CD4-positive, alpha-beta memory T cell (primary cell): ENCODE measurements at regions not wholly inside any gene's neighbourhood (a gene's known extent, or its start where the extent isn't known, plus 50 kb on each side); places are given as distances from the start of the nearest gene placed in this dataset.

Experiments
- CTCF ChIA-PET: fragments of 350-600 bp; sonication (Branson Sonifier 250); formaldehyde crosslinking; loops from one replicate; lab custom pipeline; 2021; ENCODE audit warnings: inconsistent platforms; ENCODE audit not compliant: partially characterized antibody; lab: Charles Lee
- POLR2A ChIA-PET: fragments of 350-600 bp; sonication (Branson Sonifier 250); formaldehyde crosslinking; loops from one replicate; lab custom pipeline; 2021; ENCODE audit not compliant: partially characterized antibody; lab: Charles Lee
- DNase-seq, 5 donors: peaks; one replicate each; pipeline versions ENCODE4 v3.0.0 to v3.0.0-alpha.2; 2020 to 2022; ENCODE audit warnings: mixed read lengths in 1 of 5
- H3K27ac ChIP-seq: one replicate; pipeline ENCODE4 v1.7.0; 2013; ENCODE audit warnings: low read depth, low read length
- H3K27me3 ChIP-seq: 2 replicates; pipeline ENCODE4 v1.7.0; 2013; ENCODE audit warnings: mild to moderate bottlenecking, low read length, moderate library complexity; ENCODE audit not compliant: insufficient read depth
- H3K36me3 ChIP-seq: 2 replicates; pipeline ENCODE4 v1.7.0; 2013; ENCODE audit warnings: mild to moderate bottlenecking, low read length, moderate library complexity; ENCODE audit not compliant: insufficient read depth
- H3K4me1 ChIP-seq: 2 replicates; pipeline ENCODE4 v1.7.0; 2013; ENCODE audit warnings: mild to moderate bottlenecking, low read length, moderate library complexity; ENCODE audit not compliant: insufficient read depth
- H3K4me3 ChIP-seq, 2 donors: one replicate each; pipeline ENCODE4 v1.7.0; 2013; ENCODE audit warnings: low read length in 2 of 2, mild to moderate bottlenecking in 1 of 2
- H3K9me3 ChIP-seq, 2 donors: one replicate each; pipeline ENCODE4 v1.7.0; 2013; ENCODE audit warnings: low read length in 2 of 2, control low read depth in 1 of 2; ENCODE audit not compliant: control insufficient read depth in 1 of 2
- H3K27ac Mint-ChIP-seq, 7 donors: one replicate each; pipeline ENCODE4 v1.8.0; 2020 to 2021; ENCODE audit warnings: mixed read lengths in 7 of 7, mild to moderate bottlenecking in 6 of 7, inconsistent platforms in 3 of 7, moderate library complexity in 3 of 7
- H3K27me3 Mint-ChIP-seq, 2 donors: one replicate each; pipeline ENCODE4 v1.8.0; 2020 to 2021; ENCODE audit warnings: mixed read lengths in 2 of 2
- H3K36me3 Mint-ChIP-seq, 2 donors: one replicate each; pipeline ENCODE4 v1.8.0; 2020 to 2021; ENCODE audit warnings: mixed read lengths in 2 of 2, inconsistent platforms in 1 of 2, mild to moderate bottlenecking in 1 of 2
- H3K4me1 Mint-ChIP-seq, 4 donors: one replicate each; pipeline ENCODE4 v1.8.0; 2020 to 2021; ENCODE audit warnings: mixed read lengths in 4 of 4, mild to moderate bottlenecking in 1 of 4
- H3K4me3 Mint-ChIP-seq, 8 donors: one replicate each; pipeline ENCODE4 v1.8.0; 2020 to 2021; ENCODE audit warnings: mixed read lengths in 8 of 8, mild to moderate bottlenecking in 7 of 8, moderate library complexity in 6 of 8, inconsistent platforms in 3 of 8
- H3K9me3 Mint-ChIP-seq, 8 donors: one replicate each; pipeline ENCODE4 v1.8.0; 2020 to 2021; ENCODE audit warnings: mixed read lengths in 8 of 8, mild to moderate bottlenecking in 5 of 8, inconsistent platforms in 3 of 8, moderate library complexity in 1 of 8
- intact Hi-C: fragments of 100-400 bp; cut with micrococcal nuclease; formaldehyde crosslinking; loops from one replicate; pipeline ENCODE4 v1.15.1; 2023

DNA sequence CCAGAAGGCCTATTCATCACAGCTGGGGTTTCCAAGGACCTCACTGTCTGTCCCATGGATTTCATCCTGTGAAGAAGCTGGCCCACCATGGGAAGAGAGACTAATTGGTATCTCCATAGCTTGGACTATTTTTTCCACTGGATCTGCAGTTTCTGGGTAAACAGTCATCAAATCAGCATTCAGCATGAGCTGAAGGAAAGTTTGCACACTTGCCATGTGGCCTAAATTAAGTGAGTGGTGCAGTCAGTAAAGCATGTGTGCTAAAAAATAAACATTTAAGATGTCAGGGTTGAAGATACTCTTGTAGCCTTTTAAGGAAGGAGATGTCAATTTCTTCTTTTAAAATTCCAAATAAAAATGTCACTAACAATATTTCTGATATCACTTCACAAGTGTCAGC lies 381.1 kb upstream of the ZMIZ1 start:
- Mint-ChIP-seq H3K9me3 (peaks cover 0 to 2% (median 0%) of the 10 kb centered on the region in 8 donors), H3K4me3 (no peak overlapping the region), H3K4me1 (no peaks in the 10 kb centered on the region), H3K27ac (no peak overlapping the region), H3K36me3 (no peaks in the 10 kb centered on the region), H3K27me3 (peaks cover 7 to 15% of the 10 kb centered on the region in 2 donors)
- POLR2A ChIA-PET: no interaction called here
- CTCF ChIA-PET: no interaction called here
- no peak overlapping the region for H3K27ac ChIP-seq
- no peak for DNase-seq
- H3K4me1 ChIP-seq: no peaks in the 10 kb centered on the region
- H3K36me3 ChIP-seq: no peaks in the 10 kb centered on the region
- H3K9me3 ChIP-seq: no peaks in the 10 kb centered on the region
- intact Hi-C loops: no loop called here
- H3K27me3 ChIP-seq: no peaks in the 10 kb centered on the region
- H3K4me3 ChIP-seq: no peak overlapping the region

- Mint-ChIP-seq H3K27ac (peak overlapping the region in 1 of 7 donors; percentile 13), H3K36me3 (no peaks in the 10 kb centered on the region), H3K4me3 (no peak overlapping the region), H3K27me3 (peaks cover 7 to 13% of the 10 kb centered on the region in 2 donors), H3K4me1 (no peaks in the 10 kb centered on the region), H3K9me3 (no peaks in the 10 kb centered on the region)
- H3K4me3 ChIP-seq: no peak overlapping the region
- no peak overlapping the region for H3K27ac ChIP-seq
- H3K36me3 ChIP-seq: no peaks in the 10 kb centered on the region
- ChIA-PET POLR2A (no interaction called here), CTCF (no interaction called here)
- no peak for DNase-seq
- no peaks in the 10 kb centered on the region for H3K27me3 ChIP-seq
- H3K9me3 ChIP-seq: no peaks in the 10 kb centered on the region
- no peaks in the 10 kb centered on the region for H3K4me1 ChIP-seq
- intact Hi-C loops: no loop called here
Observed at GRCh38 chr10:78688230-78688900, 380.4 kb upstream of the ZMIZ1 start.

DNA sequence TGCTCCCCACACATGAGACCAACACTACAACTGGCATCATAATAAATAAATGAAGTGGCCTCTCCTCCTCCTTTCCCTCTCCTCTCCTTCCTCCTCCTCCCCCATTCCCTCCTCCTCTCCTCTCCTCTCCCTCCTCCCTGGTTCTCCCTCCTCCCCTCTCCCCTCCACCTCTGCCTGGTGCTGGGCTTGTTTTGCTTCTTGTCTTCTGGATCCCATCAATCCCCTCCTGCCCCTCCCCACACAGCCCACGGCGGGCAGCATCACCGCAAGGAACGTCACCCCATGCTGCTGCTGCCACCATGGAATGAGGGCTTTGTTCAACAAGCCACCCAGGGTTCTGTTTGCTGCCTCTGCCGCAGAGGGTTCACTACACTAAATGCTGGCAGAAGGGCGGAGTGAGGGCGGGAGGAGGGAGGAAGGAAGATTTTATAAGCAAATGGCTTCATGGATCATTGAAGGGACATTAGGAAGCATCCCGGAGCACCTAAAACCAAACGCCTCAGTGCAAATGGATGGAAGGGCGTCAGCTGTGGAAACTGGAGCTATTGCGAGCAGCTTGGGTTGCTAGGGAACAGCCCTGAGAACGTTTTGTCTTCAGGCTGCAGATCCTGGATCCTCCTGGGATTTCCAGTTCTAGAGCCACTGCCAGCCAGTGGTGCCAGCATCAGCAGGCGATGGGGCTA lies 379.7 kb upstream of the ZMIZ1 start:
- Mint-ChIP-seq H3K27ac (no peak overlapping the region), H3K27me3 (peaks cover 4 to 7% of the 10 kb centered on the region in 2 donors), H3K4me3 (no peak overlapping the region), H3K36me3 (no peaks in the 10 kb centered on the region), H3K9me3 (no peaks in the 10 kb centered on the region), H3K4me1 (no peaks in the 10 kb centered on the region)
- intact Hi-C loops: no loop called here
- no peak overlapping the region for H3K4me3 ChIP-seq
- no peaks in the 10 kb centered on the region for H3K9me3 ChIP-seq
- POLR2A ChIA-PET: no interaction called here
- no peaks in the 10 kb centered on the region for H3K4me1 ChIP-seq
- no peaks in the 10 kb centered on the region for H3K36me3 ChIP-seq
- H3K27ac ChIP-seq: no peak overlapping the region
- DNase-seq: no peak
- CTCF ChIA-PET: no interaction called here
- H3K27me3 ChIP-seq: no peaks in the 10 kb centered on the region

DNA sequence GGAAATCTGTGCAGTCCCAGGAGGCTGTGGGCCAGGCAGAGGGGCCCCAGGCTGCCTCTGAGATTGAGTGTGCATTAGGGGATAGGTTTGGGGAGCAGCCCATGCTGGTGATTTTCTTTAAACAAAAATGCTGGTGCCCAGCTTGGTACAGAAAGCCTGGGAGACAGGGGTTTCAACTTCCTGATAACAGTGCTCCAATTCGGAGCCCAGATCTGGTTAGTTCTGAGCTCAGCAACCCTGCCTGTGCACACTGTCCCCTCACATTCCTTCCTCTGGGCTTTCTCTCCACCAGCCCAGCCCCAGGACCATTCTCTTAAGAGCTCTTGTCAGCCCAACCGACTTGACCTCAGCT lies 379.2 kb upstream of the ZMIZ1 start:
- intact Hi-C loops: no loop called here
- ChIA-PET CTCF (no interaction called here), POLR2A (no interaction called here)
- H3K27me3 ChIP-seq: no peaks in the 10 kb centered on the region
- Mint-ChIP-seq H3K27me3 (peaks cover 2 to 5% of the 10 kb centered on the region in 2 donors), H3K4me1 (no peaks in the 10 kb centered on the region), H3K36me3 (no peaks in the 10 kb centered on the region), H3K4me3 (no peak overlapping the region), H3K9me3 (no peaks in the 10 kb centered on the region), H3K27ac (no peak overlapping the region)
- no peak for DNase-seq
- H3K4me1 ChIP-seq: no peaks in the 10 kb centered on the region
- H3K4me3 ChIP-seq: no peak overlapping the region
- no peak overlapping the region for H3K27ac ChIP-seq
- H3K36me3 ChIP-seq: no peaks in the 10 kb centered on the region
- no peaks in the 10 kb centered on the region for H3K9me3 ChIP-seq

DNA sequence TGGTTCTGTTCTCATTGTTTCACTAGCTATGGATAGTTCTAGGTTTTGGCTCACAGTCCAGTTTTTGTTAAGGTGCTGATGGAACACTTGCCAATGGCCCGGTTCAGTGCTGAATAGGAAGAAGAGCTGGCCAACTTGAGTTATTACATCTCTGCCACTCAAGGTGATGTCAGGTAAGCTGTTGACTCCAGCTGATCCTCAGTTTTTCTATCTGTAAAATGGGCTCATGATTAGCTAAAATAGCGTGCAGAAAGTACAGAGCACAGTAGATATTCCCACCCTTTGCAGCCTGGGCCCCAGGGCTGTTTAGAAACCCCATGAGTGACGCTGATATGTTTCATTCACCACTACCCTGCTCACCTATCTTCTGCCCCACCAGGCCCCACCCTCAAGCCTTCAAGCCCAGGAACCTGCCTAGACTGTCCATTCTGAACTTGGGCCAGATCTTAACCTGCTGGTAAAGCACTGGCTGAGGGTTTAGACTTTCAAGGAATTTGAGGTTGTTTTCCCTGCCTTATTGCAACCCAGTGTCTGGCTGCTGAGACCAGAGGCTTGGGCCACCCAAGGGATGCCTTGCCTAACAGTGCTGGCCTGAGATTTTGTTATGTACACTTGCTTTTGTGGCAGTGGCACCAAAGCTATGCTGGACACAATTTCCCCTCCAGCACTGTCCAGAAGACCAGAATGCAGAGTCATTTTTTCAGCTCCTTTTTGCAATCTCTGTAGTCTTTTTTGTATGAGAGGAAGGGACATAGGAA lies 378.2 kb upstream of the ZMIZ1 start:
- H3K27ac Mint-ChIP-seq: no peak overlapping the region
- Histone ChIP-seq H3K27ac (no peak overlapping the region), H3K36me3 (no peaks in the 10 kb centered on the region), H3K27me3 (no peaks in the 10 kb centered on the region), H3K9me3 (no peaks in the 10 kb centered on the region), H3K4me3 (no peak overlapping the region), H3K4me1 (no peaks in the 10 kb centered on the region)
- H3K36me3 Mint-ChIP-seq: no peaks in the 10 kb centered on the region
- CTCF ChIA-PET: no interaction called here
- H3K4me1 Mint-ChIP-seq: no peaks in the 10 kb centered on the region
- POLR2A ChIA-PET: no interaction called here
- H3K4me3 Mint-ChIP-seq: no peak overlapping the region
- DNase-seq: no peak
- H3K27me3 Mint-ChIP-seq: peaks cover 2 to 4% of the 10 kb centered on the region in 2 donors
- intact Hi-C loops: no loop called here
- no peaks in the 10 kb centered on the region for H3K9me3 Mint-ChIP-seq

DNA sequence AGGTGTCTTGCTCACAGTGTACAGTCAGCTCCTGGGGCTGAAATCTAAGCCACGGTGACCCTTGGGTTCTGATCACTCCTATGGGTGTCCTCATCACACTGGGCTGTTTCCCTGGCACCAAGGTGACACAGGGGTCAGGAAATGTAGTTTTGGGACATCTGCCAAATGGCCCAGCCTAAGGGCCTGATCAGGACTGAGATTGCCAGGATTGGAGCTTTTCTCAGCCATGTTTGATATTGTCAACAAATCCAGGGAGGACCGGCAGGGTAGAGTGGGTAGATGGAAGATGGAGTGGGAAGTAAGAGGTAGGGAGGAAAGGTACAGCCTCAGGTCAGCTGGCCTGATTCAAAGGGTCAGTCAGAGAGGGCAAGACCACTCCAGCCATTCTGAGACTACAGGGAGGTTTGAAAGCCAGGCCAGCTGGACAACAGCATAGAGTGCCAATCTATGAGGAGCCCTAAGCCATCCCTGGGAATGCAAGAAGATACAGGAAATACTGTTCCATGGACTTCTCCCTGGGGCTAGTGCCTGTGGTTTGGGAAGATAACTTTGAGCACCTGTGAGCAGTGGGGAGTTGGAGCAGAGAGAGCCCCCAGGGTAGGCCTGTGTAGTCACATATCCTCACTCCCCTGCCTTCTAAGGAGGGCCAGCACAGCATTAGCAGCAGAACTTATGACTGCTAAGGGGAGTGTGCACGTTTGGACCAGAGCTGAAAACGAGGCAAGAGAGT lies 377.3 kb upstream of the ZMIZ1 start:
- no peaks in the 10 kb centered on the region for H3K4me1 ChIP-seq
- POLR2A ChIA-PET: no interaction called here
- H3K27ac Mint-ChIP-seq: no peak overlapping the region
- H3K27me3 ChIP-seq: no peaks in the 10 kb centered on the region
- H3K36me3 Mint-ChIP-seq: no peaks in the 10 kb centered on the region
- intact Hi-C loops: no loop called here
- no peaks in the 10 kb centered on the region for H3K9me3 ChIP-seq
- H3K27me3 Mint-ChIP-seq: peaks cover 2 to 4% of the 10 kb centered on the region in 2 donors
- H3K36me3 ChIP-seq: no peaks in the 10 kb centered on the region
- CTCF ChIA-PET: no interaction called here
- no peak overlapping the region for H3K4me3 Mint-ChIP-seq
- no peak overlapping the region for H3K4me3 ChIP-seq
- no peak for DNase-seq
- H3K4me1 Mint-ChIP-seq: no peaks in the 10 kb centered on the region
- H3K9me3 Mint-ChIP-seq: no peaks in the 10 kb centered on the region
- H3K27ac ChIP-seq: no peak overlapping the region

DNA sequence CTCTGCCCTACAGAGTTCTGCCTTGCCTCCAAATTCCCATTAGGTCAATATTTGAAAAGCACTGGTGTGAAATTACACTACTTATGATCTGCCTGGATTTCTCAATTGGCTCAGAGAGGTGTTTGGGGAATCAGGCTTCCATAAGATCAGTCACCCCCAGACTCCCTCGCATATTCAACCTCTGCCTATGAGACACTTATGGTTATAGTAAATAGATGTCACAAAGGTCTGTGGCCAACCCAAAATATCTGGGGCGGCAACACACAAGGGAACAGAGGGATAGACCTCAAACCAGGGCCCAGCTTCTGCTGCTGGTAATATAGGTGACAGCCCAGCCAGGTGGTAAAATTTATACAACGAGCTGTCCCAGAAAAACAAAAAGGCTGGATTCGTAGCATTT lies 376.7 kb upstream of the ZMIZ1 start:
- no peak overlapping the region for H3K27ac ChIP-seq
- H3K36me3 Mint-ChIP-seq: no peaks in the 10 kb centered on the region
- ChIA-PET CTCF (no interaction called here), POLR2A (no interaction called here)
- no peaks in the 10 kb centered on the region for H3K4me1 ChIP-seq
- H3K9me3 Mint-ChIP-seq: no peaks in the 10 kb centered on the region
- no peaks in the 10 kb centered on the region for H3K9me3 ChIP-seq
- no peak overlapping the region for H3K4me3 Mint-ChIP-seq
- no peak for DNase-seq
- H3K27ac Mint-ChIP-seq: no peak overlapping the region
- no peaks in the 10 kb centered on the region for H3K4me1 Mint-ChIP-seq
- H3K4me3 ChIP-seq: no peak overlapping the region
- intact Hi-C loops: no loop called here
- H3K27me3 ChIP-seq: no peaks in the 10 kb centered on the region
- H3K36me3 ChIP-seq: no peaks in the 10 kb centered on the region
- peaks cover 2 to 4% of the 10 kb centered on the region in 2 donors for H3K27me3 Mint-ChIP-seq
